Coronary artery (tissue), 2 donors: ENCODE measurements at regions not wholly inside any gene's neighbourhood (a gene's known extent, or its start where the extent isn't known, plus 50 kb on each side); places are given as distances from the start of the nearest gene placed in this dataset.

ENCODE experiments used
- DNase-seq: peaks from one replicate; pipeline ENCODE4 v3.0.0-alpha.2; 2017; ENCODE audit warnings: low spot score
- H3K27ac ChIP-seq, 2 donors: fragments of 200-600 bp; sonication (generic); one replicate each; pipeline ENCODE4 v1.5.1; 2016 to 2019
- H3K4me3 ChIP-seq: fragments of 200-600 bp; sonication (generic); 2 replicates; pipeline ENCODE4 v1.5.1; 2016; ENCODE audit warnings: mild to moderate bottlenecking, moderate library complexity
- TF ChIP-seq, protein P1 (sequence below): fragments of 200-600 bp; sonication (generic); IDR thresholded peaks from one replicate; pipeline ENCODE4 v1.5.1; 2019; ENCODE audit warnings: antibody characterized with exemption

DNA sequence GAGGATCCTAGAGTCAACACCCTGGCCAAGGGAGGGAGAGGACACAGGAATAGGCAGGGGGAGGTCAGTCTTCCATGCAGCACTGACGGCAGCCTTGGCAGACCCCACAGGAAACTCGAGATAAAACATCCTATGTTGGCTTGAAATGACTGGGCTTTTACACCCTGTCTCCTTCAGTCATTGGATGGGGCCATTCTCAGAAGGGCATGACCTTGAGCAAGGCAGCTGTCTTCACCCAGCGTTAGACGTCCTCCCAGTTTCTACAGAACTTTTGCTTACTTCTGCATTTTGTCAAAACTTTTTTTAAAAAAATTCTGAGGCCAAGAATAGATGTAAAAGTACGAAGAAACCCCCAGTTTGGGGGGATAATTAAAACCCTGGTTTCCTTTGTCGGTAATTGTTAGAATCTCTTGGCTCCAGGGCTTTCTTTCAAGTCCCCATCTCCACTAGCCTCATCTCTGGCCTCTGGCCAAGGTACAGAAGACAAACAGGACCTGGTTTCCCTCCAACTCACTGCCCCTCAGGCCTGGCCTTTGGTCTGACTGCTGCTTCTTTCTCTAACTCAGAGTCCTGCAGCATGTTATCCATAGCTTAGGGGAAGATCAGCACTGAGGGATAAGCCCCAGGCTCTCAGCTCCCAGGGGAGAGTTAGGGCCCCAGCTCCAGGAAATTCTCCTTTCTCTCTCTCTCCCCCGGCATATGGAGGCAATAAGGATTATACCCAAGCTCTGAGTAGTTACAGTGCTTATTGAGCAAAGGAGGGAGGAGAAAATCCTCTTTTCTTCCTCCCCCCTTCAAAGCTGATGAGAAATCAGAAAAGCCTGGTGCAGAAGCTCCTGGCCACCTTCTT lies 51.6 kb upstream of the KCND3 start:
- Histone ChIP-seq H3K27ac (no peak overlapping the region), H3K4me3 (no peak overlapping the region)
- TF ChIP-seq, protein P1, sequence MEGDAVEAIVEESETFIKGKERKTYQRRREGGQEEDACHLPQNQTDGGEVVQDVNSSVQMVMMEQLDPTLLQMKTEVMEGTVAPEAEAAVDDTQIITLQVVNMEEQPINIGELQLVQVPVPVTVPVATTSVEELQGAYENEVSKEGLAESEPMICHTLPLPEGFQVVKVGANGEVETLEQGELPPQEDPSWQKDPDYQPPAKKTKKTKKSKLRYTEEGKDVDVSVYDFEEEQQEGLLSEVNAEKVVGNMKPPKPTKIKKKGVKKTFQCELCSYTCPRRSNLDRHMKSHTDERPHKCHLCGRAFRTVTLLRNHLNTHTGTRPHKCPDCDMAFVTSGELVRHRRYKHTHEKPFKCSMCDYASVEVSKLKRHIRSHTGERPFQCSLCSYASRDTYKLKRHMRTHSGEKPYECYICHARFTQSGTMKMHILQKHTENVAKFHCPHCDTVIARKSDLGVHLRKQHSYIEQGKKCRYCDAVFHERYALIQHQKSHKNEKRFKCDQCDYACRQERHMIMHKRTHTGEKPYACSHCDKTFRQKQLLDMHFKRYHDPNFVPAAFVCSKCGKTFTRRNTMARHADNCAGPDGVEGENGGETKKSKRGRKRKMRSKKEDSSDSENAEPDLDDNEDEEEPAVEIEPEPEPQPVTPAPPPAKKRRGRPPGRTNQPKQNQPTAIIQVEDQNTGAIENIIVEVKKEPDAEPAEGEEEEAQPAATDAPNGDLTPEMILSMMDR = no peak
- DNase-seq = no peak

DNA sequence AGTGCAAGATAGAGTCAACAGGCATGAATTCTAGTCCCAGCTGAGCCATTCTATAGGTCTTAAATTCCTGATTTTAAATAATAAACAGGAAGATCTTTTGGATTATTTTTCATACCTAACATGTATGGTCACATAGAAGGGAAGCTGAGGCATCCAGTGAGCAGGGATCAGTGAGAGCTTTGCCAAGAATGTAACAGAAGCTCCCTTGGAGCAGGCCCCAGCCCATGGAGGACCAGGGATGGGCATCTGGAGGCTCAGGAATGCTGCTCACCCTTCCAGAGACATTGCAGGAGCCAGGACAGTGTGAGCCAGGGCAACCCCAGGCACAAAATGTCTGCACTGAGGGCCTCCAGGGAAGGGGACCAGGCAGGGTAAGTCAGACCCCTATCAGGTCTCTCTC lies 54.4 kb upstream of the KCND3 start:
- no peak for DNase-seq
- no peak overlapping the region for H3K4me3 ChIP-seq
- no peak overlapping the region for H3K27ac ChIP-seq
- TF ChIP-seq, protein P1 = no peak

DNA sequence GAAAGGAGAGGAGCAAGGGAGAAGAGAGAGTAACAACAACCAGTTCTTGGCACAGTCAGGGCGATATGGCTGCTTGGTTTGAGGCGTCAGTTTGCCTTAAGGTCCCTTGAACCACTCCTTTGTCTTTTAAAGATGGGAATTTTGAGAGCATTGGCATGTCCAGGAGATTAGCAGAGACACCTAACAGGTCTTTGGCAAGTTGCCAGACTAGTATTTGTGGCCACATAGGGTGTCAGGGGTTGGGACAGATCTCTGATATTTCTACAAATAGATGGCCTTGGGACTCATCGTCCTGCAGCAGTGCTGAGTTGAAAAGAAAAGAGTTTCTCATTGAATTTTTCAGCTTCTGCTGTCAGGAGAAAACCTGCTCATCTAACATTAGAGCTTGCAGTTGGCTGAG lies 55.3 kb upstream of the KCND3 start:
- DNase-seq = no peak
- no peak overlapping the region for H3K27ac ChIP-seq
- no peak overlapping the region for H3K4me3 ChIP-seq
- TF ChIP-seq, protein P1 = no peak

DNA sequence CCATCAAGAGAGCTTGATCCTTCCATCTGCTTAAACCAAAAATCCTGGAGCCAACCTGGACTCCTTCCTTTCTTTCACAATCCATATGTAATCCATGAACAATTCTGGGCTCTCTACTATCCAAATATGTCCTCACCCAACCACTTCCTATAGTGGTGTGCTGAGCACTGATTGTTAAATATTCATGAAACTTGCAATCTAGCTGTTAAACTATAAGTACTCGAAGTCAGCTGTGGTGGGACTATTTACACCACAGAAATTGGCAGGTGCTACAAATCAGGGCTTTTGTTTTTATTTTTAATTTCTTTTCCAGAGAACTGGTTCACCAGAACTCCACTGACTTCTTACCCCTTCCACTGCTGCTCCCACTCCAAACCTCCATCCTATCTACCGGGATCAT lies 57.2 kb upstream of the KCND3 start:
- DNase-seq = no peak
- Histone ChIP-seq H3K4me3 (no peak overlapping the region), H3K27ac (no peak overlapping the region)
- TF ChIP-seq, protein P1 = no peak

DNA sequence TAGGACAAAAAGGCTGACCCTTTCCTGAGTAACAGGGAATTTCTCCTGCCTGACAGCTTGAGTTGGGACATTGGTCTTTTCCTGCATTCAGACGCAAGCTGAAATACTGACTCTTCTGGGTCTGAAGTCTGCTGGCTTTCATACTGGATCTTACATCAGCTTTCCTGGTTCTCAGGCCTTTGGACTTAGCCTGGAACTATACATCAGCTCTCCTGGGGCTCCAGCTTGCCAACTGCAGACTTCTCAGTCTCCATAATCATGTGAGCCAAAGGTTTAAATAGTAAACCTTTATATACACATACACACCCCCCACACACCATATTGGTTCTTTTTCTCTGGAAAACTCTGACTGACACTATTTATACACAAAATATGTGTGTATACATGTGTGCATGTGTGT lies 59.0 kb upstream of the KCND3 start:
- Histone ChIP-seq H3K27ac (no peak overlapping the region), H3K4me3 (no peak overlapping the region)
- DNase-seq = peak; percentile 16
- TF ChIP-seq, protein P1 = no peak

DNA sequence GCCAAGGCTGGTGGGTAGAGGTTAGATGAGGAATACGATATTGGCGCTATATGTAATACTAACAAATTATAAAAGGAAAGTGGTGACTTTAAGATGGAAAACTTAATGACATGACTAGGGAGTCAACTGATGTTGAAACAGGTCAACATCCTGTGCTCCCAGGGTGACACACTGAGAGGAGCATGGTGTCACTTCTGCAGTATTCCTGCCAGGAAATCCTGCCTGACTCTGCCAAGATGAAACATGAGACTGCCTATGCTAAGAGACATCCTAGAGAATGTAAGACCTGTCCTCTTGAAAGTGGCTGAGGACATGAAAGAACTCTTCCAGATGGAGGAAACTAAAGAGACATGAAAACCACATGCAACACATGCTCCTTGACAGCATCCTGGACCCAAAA lies 65.0 kb upstream of the KCND3 start:
- DNase-seq = peak; percentile 19
- Histone ChIP-seq H3K27ac (no peak overlapping the region), H3K4me3 (no peak overlapping the region)
- TF ChIP-seq, protein P1 = no peak

DNA sequence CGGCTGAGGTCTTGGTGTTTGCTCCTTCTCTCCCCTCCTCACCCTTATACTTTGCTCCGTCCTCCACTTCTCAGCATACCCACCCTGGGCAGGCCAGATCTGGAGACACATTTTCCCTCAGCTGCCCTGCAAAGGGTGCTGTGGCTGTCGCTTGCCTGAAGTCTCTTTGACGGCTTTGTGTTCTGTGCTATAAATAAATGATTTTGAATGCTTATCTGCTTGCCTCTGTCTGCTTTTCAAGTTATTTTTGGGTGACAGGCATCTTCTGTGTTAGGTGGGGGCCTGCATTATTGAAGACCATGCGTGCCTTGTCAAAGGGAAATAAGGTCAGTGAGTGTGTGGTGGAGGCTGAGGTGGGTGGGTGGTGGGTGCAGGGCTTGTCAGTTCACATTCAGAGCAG lies 66.9 kb upstream of the KCND3 start:
- Histone ChIP-seq H3K4me3 (no peak overlapping the region), H3K27ac (no peak overlapping the region)
- DNase-seq = no peak
- TF ChIP-seq, protein P1 = no peak
